Mesodermal cell (in vitro differentiated cells): ENCODE measurements at regions not wholly inside any gene's neighbourhood (a gene's known extent, or its start where the extent isn't known, plus 50 kb on each side); places are given as distances from the start of the nearest gene placed in this dataset.
A peak's percentile ranks its signal among the peaks of the same experiment; 100 is the strongest.

Source experiments
- H3K27ac ChIP-seq: 2 replicates; pipeline ENCODE4 v1.7.0; 2013; ENCODE audit warnings: mild to moderate bottlenecking, low read depth, low read length, moderate library complexity; ENCODE audit not compliant: severe bottlenecking
- H3K36me3 ChIP-seq: 2 replicates; pipeline ENCODE4 v1.7.1; 2013; ENCODE audit warnings: mild to moderate bottlenecking, low read length, moderate library complexity; ENCODE audit not compliant: control insufficient read depth, insufficient read depth
- H3K4me1 ChIP-seq: one replicate; pipeline ENCODE4 v1.7.1; 2013; ENCODE audit warnings: mild to moderate bottlenecking, low read length; ENCODE audit not compliant: insufficient read depth, control insufficient read depth, poor library complexity, severe bottlenecking
- H3K4me3 ChIP-seq: 2 replicates; pipeline ENCODE4 v1.7.0; 2013; ENCODE audit warnings: low read length, control low read depth, mild to moderate bottlenecking; ENCODE audit not compliant: insufficient read depth, poor library complexity, severe bottlenecking; ENCODE audit errors: extremely low read depth
- H3K9me3 ChIP-seq: 2 replicates; pipeline ENCODE4 v1.7.1; 2013; ENCODE audit warnings: mild to moderate bottlenecking, low read length, moderate library complexity; ENCODE audit not compliant: control insufficient read depth
- WGBS, 2 experiments: methylation state at CpG; one replicate each; pipeline ENCODE4 v1.1.5; 2013; ENCODE audit warnings: missing lambda C conversion rate in 2 of 2; ENCODE audit not compliant: insufficient coverage in 2 of 2; 5-methylcytosine and 5-hydroxymethylcytosine counted together

DNA sequence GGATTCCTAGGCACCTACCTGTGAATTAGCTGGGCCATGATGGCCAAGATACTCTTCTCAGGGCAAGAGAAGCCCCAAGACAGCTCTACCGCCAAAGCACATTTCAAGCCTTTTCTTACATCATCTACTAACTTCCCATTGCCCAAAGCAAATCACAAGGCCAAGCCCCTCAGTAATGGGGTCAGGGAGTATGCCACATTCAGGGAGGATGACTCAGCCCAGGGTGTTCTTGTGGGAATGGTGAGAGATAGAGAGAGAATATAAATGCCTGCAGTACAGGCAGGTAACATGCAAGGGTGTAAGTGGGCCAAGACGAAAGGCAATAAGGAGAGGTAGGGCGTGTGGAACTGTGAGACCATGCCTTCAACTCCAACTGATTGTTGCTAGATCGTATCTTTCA lies 162.5 kb upstream of the ISX start:
- Histone ChIP-seq H3K4me3 (no peak overlapping the region), H3K4me1 (peaks cover 3% of the 10 kb centered on the region), H3K9me3 (peaks cover 8% of the 10 kb centered on the region), H3K36me3 (no peaks in the 10 kb centered on the region), H3K27ac (no peak overlapping the region)
- WGBS, 2 experiments, result 90 to 93% methylated on average over 3 of the region's 4 CpGs

DNA sequence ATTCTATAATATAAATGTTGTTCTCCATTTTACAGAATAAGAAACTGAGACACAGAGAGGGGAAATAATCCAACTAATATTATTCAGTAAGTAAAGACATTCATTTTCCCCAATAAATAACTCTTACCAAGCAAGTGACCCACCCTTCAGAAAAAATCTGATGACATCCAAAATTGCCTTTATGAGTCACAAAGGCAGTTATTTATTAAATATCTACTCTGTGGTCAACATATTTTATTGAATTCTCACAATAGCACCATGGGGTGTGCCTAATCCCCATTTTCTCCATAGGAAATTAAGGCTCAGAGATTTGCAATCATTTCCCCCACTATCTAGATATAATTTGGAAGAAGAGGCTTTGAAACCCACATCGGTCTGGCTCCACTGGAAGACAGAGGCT lies 161.5 kb upstream of the ISX start:
- no CpG with 5 or more reads among the region's 1 CpG for WGBS, 2 experiments
- peaks cover 3% of the 10 kb centered on the region for H3K4me1 ChIP-seq

DNA sequence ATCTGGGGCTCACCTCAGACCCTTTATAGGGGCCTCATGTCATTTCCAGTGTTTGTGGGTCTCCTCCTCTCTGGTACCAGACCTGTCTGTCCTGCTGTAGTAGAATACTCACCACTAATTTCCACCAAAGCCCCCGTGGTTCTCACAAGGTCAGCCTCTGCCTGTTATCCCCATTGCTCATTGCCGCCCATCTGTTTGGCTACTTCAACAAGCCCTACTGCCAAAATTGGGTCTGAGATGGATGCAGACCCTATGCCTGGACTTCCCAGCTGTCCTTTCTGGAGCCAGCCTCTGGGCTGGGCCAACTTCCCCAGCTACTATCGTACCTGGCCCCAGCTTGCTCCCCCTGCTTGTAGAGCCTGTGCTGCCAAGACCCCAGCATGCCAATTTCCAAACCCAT lies 152.1 kb upstream of the ISX start:
- H3K27ac ChIP-seq, result peak overlapping the region; percentile 92
- H3K4me3 ChIP-seq, result no peak overlapping the region
- no peaks in the 10 kb centered on the region for H3K36me3 ChIP-seq
- peaks cover 39% of the 10 kb centered on the region for H3K4me1 ChIP-seq
- WGBS, 2 experiments, result 80 to 86% methylated on average over 2 to 3 of the region's 3 CpGs
- peaks cover 9% of the 10 kb centered on the region for H3K9me3 ChIP-seq

More for the DNA sequence above, 161.5 kb upstream of the ISX start:
- Histone ChIP-seq H3K9me3 (peaks cover 11% of the 10 kb centered on the region), H3K4me3 (no peak overlapping the region), H3K36me3 (no peaks in the 10 kb centered on the region), H3K27ac (no peak overlapping the region)

DNA sequence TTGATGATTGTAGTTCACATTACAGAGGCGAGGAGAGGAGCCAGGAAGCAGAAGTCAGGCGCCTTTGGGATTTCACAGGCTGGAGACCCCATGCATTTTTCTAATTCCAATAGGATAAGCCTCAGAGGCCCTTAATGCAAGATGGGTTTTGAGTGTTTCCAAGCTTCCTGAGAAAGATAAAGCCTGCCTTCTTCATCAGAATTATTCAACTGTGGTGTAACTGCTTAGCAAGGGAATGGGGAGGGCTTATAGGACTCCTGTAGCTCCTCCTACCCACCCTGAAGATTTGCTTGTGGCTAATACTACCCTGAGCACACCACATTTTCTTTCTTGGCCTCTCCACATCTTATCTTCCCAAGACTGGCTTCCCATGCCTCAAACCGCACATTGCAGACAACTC lies 151.1 kb upstream of the ISX start:
- WGBS, 2 experiments, result 59 to 63% methylated on average over 1 to 3 of the region's 3 CpGs
- peaks cover 39% of the 10 kb centered on the region for H3K4me1 ChIP-seq
- peak overlapping the region; percentile 92 for H3K27ac ChIP-seq
- H3K4me3 ChIP-seq, result no peak overlapping the region
- H3K9me3 ChIP-seq, result peaks cover 9% of the 10 kb centered on the region
- no peaks in the 10 kb centered on the region for H3K36me3 ChIP-seq

DNA sequence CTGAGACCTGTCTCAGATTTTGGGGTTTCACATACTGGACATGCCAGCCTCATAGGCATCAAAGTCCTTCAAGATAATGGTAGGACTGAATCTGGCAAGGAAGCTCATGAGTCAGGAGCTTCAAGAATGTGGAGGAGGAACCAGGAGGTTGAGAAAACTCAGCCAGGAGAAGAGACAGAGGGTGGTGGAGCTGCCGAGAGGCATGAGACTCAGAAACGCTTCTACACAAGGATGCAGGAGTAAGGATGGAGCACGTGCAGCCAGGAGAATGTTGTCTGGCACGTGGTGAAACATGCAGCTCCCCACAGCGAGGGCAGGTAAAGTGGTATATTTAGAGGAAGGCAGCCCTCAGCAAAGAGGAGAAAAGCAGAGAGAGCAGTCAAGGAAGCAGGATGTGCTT lies 148.7 kb upstream of the ISX start:
- Histone ChIP-seq H3K9me3 (peaks cover 6% of the 10 kb centered on the region), H3K36me3 (no peaks in the 10 kb centered on the region), H3K4me3 (no peak overlapping the region), H3K27ac (no peak overlapping the region), H3K4me1 (peaks cover 39% of the 10 kb centered on the region)
- 86 to 90% methylated on average over 5 of the region's 5 CpGs for WGBS, 2 experiments

DNA sequence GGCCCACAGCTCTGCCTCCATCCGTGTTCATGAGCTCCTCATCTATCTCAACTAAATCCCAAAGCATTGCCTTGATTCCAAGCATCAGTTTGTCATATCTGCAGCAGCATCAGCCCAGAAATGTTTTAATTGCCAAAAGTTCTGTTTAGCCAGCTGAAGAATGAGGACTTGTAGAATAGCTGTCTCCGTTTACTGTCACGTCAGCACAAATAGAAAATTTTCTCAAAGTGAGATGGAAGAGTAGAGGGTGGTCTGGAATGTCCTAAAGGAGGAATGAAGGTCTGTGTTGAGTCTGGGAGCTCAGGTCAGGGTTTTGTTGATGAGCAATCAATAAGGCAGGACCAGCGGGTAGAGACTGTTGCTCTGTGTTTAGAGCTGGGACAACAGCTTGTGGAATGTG lies 134.9 kb upstream of the ISX start:
- WGBS, 2 experiments, result 89 to 92% methylated on average over 3 to 4 of the region's 4 CpGs
- no peaks in the 10 kb centered on the region for H3K36me3 ChIP-seq
- peaks cover 2% of the 10 kb centered on the region for H3K4me1 ChIP-seq

DNA sequence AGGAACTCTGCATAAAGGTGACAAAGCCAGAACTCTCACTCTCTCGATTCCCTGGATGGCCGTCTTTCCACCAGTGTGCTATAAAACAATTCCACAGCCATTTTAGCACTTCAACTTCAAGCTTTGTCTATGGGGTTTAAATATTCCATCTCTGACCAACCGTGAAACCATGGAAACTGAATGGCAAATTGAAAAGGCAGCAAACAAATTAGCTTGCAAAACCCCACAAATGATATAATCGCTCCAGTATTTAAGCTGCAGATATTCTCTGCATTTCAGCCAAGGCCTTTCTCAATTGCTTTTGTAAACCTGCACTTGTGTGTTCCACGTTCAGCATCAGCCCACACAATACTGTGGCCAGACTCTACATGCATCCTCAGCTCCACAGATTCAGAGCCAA lies 131.7 kb upstream of the ISX start:
- Histone ChIP-seq H3K27ac (no peak overlapping the region), H3K4me1 (peaks cover 2% of the 10 kb centered on the region), H3K36me3 (no peaks in the 10 kb centered on the region), H3K4me3 (no peak overlapping the region), H3K9me3 (no peaks in the 10 kb centered on the region)
- WGBS, 2 experiments, result 70 to 77% methylated on average over 3 of the region's 5 CpGs

More for the DNA sequence above, 134.9 kb upstream of the ISX start:
- Histone ChIP-seq H3K4me3 (no peak overlapping the region), H3K9me3 (no peaks in the 10 kb centered on the region), H3K27ac (no peak overlapping the region)

DNA sequence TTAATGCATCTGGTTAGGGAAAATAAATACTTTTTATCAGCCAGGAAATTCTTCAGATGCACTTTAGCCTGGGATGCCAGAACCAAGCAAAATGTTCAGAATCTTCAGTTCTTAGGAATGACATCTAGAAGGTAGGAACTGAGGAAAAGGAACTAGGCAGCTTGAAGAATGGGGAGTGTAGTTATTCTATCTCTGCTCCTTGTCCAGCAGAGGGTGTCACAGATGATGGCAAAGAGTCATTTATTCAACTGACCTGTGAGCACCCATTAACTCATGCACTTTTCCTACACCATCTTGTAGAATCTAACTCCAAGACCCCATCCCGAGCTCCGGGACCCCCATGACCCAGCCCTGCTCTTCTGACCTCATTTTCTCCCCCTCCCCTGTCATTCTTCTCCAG lies 122.1 kb upstream of the ISX start:
- Histone ChIP-seq H3K4me3 (no peak overlapping the region), H3K36me3 (no peaks in the 10 kb centered on the region), H3K4me1 (no peaks in the 10 kb centered on the region), H3K9me3 (peaks cover 8% of the 10 kb centered on the region), H3K27ac (no peak overlapping the region)
- 77 to 93% methylated on average over 2 of the region's 2 CpGs for WGBS, 2 experiments

DNA sequence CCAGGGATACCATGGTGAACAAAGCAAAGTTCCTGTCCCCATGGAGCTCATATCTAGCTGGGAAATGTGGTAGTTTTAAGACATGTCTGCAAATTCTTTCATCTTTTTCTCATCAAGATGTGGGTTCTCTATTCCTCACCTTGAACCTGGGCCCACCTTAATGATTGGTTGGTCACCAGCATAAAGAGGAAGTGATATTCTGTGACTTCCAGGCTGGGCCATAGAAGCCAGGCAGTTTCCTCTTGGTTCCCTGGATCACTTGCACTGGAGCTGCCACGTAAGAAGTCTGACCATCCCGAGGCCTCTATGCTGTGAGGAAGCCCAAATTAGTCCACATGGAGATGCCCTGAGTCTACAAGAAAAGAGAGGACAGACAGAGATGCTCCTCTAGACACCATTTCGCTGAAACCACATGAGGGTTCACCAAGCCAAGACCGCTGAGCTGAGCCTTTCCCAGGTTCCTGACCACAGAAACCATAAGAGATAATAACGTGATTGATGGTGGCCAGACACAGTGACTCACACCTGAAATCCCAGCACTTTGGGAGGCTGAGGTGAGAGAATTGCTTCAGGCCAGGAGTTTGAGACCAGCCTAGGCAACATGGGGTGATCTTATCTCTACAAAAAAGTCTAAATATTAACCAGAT lies 119.5 kb upstream of the ISX start:
- Histone ChIP-seq H3K4me3 (no peak overlapping the region), H3K9me3 (peaks cover 4% of the 10 kb centered on the region), H3K36me3 (no peaks in the 10 kb centered on the region), H3K4me1 (peaks cover 13% of the 10 kb centered on the region), H3K27ac (no peak overlapping the region)
- WGBS, 2 experiments, result 92 to 94% methylated on average over 5 of the region's 5 CpGs

DNA sequence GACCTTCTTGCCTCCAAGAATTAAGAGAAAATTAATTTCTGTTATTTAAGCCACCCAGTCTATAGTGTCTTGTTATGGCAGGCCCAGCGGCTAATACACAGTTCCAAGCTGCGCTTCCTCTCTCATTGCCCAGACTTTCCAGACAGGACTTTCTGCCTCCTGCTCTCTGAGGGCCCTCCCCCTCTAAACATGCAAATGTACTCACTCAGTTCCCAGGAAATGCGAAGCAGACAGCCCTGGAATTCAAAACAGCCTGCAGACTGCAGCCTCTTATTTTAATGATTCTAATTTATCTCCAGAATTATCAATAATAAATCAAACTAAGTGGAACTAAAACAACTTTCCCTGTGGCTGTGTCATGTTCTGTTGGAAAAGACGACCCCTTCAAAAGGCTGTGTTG lies 115.5 kb upstream of the ISX start:
- H3K36me3 ChIP-seq, result no peaks in the 10 kb centered on the region

DNA sequence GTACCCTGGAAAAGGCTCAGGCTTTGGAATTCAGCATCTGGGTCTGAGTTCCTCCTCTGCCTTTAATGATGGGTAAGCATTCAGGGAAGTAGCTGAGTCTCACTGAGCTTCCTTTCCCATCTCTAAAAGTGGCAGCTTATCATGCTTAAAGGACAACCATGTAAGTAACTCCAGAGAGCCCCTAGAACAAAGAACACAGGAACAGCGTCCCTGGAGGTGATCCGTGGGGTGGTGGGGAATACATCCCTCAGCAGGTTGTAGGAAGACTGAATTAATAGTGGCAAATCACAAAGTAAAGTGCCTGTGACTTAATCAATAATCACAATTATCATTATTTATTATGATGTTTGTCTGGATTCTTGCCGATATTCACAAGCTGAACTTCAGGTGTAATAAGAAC lies 114.7 kb upstream of the ISX start:
- Histone ChIP-seq H3K9me3 (no peaks in the 10 kb centered on the region), H3K4me1 (peaks cover 24% of the 10 kb centered on the region), H3K27ac (no peak overlapping the region), H3K36me3 (no peaks in the 10 kb centered on the region), H3K4me3 (no peak overlapping the region)
- WGBS, 2 experiments, result 100% methylated on average over 1 of the region's 3 CpGs; no CpG with 5 or more reads in 1 of the 2 experiments

More for the DNA sequence above, 115.5 kb upstream of the ISX start:
- 31 to 58% methylated on average over 2 to 4 of the region's 4 CpGs for WGBS, 2 experiments
- Histone ChIP-seq H3K9me3 (no peaks in the 10 kb centered on the region), H3K4me3 (no peak overlapping the region), H3K27ac (peak overlapping the region; percentile 47), H3K4me1 (peaks cover 24% of the 10 kb centered on the region)
